HuH-7.5 (cell line): ENCODE measurements at regions not wholly inside any gene's neighbourhood (a gene's known extent, or its start where the extent isn't known, plus 50 kb on each side); places are given as distances from the start of the nearest gene placed in this dataset.
"Not testable (repeated sequence)": the region's sequence is repeated elsewhere in the genome, so short reads cannot be mapped to it uniquely, and the experiment has no call there.

Source experiments
- DNase-seq: peaks from one replicate; pipeline ENCODE4 v3.0.0; 2011; ENCODE audit warnings: low spot score

DNA sequence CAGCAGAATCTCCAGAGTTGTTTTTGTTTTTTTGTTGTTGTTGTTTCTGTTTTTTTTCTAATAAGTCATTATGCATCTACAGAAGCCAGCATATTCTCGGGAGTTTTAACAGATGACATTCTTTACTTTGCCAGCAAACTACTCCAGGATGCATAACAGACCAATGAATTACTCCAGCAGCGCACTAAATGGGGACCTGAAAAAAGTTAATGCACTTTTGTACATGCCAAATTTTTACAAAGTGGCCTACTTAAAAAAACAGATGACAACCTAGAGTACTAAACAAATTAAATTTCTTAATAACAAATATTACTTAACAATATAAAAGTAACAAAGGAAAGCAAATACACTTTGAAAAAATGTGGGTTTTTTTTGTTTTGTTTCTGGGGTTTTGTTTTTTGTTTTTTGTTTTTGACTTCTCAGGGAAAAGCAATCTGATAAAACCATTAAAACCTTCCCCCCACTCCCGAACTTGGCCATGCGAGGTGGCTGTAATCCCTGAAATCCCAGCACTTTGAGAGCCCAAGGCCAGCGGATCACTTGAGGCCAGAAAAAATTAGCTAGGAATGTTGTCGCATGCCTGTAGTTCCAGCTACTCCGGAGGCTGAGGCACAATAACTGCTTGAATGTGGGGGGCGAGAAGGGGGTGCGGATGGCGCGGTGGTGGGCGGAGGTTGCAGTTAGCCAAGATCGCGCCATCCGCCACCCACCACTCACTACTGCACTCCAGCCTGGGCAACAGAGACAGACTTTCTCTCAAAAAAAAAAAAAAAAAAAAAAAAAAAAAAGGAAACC, 352.4 kb downstream of the CETN3 start:
- no peak for DNase-seq

DNA sequence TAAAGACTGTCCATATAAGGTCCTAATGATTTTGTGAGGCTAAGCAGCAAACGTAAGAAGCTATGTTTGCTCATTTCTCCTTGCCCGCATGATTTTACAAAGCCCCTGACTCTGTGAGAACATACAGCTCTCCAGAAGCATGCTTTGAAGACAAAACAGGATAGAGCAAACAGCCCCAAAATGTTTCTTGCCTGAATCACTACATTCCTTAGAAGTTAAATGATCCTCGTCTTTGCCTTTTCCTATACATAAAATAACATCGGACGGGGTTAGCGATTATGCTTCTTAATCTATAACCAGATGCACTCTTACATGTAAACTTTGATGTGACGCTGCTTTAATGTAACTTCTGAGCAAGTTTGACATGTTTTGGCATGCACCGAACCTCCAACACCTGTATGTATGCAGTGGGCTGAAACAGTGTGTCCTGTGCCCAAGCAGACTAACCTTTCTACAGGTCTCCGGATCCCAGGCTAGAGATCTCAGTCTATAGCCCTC, 353.7 kb downstream of the CETN3 start:
- DNase-seq = no peak

DNA sequence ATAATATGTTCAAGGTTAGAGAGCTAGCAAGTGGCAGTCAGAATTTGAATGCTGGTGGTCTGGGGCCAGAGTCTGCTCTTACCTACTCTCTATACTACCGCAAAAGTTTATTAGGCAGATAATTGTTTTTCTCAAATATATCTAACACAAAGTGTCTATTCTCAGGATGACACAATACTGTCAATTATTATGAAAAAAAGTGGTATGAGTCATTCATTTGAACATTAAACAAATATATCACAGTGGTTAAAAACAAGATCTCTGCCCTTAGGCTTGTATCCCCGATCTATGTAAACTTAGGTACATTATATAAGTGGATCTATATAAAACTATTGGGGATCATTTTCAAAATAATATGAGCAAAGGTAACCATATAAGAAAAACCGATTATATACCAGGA, 354.9 kb downstream of the CETN3 start:
- DNase-seq = no peak

DNA sequence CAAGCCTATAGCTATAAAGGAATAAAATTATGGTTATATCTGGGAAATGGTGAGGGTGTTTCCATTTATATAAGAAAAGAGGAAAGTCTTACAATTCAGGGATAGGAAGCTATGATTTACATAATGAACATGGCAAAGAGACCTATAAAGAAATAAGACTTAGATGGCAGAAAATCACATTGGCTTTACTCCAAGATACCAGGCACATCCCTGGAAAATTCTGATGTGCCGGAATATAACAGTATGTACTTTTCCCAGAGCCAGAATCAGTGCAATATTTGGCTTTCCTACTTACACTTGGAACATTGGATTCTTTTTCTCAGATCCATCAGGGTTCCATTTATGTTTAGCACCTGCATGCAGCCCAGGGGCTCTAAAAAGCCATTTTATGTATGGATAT, 357.8 kb downstream of the CETN3 start:
- no peak for DNase-seq

DNA sequence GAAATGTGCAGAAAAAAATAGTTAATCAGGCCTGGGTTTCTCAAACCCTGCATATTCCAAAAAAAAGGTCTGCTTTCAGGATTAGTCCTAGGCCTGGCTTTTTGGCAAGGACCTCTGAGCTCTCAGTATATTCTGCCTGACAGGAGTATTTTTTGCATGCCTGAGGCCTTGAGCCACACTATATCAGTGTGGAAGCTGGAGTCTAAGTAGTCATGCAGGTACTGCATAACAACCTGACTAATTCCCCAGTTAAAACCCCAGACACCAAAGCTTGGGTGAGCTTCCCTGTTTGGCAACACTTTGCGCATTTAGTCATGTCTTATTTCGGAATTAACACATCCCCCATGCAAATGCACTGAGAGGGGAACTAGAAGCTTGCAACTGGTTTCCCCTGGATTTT, 359.5 kb downstream of the CETN3 start:
- DNase-seq = no peak

DNA sequence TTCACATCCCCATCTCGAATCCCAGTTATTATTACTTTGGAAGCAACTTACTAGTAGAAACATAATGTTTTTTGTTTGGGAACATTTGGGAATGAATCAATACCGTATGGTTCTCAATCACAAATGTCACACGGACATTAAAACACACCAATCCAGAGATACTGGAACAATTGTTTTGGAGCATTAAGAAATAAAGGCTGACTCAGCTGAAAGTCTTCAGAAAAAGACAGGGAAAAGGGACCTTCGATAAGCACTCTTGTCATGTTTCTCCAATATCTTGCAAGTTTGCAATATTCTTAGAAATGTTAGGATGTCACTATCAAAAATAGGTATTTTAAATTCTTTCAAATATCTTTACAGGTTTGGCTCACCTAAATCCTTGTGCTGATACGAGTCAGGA, 362.4 kb downstream of the CETN3 start:
- DNase-seq = no peak

DNA sequence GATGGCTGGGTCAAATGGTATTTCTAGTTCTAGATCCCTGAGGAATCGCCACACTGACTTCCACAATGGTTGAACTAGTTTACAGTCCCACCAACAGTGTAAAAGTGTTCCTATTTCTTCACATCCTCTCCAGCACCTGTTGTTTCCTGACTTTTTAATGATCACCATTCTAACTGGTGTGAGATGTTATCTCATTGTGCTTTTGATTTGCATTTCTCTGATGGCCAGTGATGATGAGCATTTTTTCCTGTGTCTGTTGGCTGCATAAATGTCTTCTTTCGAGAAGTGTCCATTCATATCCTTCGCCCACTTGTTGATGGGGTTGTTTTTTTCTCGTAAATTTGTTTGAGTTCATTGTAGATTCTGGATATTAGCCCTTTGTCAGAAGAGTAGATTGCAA, 369.5 kb downstream of the CETN3 start:
- not testable (repeated sequence) for DNase-seq

DNA sequence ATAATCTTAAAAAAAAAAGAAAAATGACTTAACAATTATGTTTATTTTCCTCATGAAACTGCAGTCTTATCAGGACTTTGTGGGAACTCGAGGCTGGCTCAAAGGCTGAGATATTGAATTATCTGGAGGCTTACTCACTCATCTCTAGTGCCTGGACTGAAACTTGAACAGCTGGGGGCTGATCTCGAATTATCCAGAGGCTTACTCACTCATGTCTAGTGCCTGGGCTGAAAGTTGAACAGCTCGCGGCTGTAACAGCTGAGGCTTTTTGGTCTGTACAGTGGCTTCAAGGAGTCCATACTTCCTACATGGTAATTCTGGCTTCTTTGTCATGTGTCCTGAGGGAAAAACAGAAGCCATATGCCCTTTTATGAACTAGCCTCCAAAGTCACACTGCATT, 371.9 kb downstream of the CETN3 start:
- no peak for DNase-seq

DNA sequence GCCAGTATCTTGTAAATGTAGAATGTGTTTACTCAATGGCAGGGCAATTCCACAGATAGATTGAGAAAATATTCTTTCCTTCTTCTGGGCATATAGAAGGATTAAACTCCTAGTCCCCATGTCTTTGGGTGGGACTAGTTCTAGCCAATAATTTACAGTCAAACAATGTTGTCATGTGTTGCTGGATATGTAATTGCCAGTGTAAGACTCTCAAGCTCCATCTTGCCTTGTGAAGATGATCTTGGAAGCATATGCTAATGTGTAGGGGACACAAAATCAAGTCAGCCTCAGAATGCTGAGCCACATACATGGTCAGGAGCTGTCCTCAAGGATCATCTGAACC, 386.9 kb downstream of the CETN3 start:
- no peak for DNase-seq

DNA sequence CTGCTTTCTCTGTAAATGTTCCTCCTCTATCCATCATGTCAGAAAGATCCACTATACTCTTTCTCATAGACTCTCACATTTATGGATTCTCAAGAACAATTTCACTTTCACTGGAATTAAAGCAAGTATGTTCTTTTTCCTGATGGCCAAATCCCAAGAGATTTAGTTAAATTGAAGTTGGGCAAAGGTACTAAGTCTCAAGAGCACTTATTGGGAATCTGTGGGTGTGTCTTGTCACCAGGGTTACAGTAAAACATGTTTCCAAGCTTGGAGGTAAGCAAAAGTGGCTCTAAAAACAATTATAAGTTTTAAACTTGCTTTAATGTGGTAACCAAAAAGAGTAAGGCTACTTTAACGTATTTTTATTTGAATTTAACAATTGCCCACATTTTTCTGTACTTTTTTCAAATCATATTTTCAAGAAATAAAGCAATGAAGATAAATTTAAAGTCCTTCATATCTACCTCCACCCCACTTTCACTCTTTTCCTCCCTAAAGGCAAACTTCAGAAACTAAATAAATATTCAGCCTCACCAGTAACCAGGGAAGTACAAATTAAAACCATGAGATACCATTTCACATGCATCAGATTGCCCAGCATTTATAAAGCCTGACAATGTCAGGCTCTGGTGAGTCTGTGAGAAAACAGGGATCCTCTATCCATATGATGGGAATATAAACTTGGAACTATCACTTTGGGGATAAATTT, 387.4 kb downstream of the CETN3 start:
- DNase-seq = no peak

DNA sequence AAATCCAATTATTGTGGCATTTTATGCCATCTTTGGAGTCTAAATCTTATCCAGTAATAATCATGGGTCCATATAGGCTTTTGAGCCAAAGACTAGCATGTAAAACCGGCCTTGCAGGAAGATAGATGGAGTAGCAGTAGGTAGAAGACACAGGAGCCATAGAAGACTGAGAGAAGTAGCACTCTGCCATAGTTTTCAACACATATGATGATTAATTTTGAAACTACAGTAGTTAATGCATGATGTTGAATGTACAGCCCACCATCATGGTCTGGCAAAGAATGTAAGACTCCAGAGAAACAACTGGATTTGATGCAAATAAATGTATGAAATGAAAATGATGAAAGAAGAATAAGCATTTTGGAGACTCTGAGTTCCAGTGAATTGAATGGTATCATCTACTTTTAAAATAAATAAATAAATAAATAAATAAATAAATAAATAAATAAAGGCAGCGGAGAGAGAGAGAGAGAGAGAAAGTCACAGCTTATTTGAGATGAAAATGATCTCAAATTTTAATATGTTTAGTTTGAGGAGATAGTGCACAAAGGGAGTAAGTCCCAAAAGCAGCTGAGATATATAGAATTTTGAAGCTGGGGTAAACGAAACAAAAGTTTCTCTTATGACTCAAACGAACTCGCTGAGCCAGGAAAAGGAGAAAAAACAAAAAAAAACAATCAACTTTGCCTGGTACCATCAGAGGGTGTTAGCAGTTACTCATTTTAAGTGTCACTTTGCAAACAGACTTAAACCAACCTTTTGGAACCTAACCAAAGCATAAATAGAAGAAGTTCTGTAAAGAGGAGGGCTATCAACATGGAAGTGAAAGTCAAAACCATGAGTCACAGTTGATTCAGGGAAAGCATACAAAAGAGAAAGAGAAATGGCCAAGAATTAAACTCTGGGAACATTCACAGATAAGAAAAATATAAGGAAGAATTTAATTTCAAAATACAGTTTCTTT, 388.7 kb downstream of the CETN3 start:
- no peak for DNase-seq

DNA sequence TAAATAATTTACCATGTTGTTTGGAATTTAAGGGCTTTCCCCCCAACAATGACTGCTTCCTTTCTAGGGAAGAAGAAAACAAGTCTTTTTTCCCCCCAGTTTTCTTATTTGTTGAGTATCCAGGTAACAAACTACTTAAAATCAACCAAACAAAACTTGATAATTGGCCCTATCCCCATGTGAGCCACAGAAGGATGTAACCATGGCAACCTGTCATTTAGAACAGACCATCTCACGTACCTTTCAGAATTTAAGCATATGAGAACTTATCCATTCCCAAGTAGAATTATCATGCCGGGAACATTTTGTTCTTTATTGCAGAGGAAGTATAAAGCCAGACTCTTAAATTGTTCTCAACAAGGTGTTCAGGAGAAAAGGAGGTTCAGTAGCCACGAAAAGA, 392.3 kb downstream of the CETN3 start:
- DNase-seq = no peak

DNA sequence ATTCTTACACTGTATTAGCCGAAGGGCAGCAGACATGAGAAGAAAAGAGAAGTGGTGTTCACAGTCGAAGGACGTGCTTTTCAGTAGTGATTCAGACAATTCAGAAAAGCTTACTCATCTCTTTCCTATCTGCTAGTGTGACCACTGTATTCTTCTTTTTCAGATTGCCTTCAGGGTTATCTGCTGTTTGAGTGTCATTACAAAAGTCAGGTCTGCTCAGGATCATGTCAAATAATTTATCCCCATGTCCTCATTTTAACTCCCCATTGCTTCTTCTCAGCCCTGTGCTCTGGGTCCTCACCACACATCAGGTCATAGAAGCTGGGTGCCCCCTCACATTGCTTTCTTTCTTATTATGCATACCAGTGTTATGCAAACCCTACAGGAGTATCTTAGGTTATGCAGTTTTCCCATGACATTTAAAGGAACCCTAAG, 394.0 kb downstream of the CETN3 start:
- DNase-seq = no peak

DNA sequence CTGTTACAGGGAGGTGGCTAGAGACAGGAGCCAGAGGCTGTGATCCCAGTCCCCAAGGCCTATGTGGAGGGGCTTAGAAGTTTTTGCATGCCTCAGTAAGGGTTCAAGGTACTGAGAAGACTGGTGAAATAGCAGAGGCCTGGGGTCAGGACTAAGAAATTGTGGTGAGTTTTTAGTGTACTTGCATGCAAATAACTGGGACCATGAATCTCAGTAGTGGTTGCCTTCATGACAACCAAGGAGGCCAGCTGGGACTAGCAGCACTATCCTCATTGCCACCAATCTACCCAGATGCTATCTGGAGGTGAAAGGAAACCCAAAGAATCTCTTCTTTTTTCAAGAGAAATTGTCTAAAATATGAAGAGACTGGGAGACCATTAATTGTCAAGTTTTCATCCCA, 395.1 kb downstream of the CETN3 start:
- no peak for DNase-seq

DNA sequence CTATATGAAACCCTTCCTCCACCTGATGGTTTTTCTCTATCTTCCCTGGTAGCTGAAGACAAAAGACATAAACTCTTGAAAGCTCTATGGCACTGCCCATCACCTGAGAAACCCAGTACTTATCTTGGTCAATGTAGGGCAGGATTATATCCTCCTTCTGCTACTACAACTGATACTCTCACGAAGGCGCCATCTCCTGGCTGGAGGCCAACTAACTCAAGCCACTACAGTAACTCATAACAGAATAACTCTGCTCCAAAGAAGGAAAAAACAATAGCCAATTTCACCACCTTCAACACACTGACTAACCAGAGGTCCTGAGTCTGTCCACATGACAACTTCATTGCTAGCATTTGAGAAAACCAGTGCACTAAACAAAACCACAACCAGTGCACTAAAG, 409.2 kb downstream of the CETN3 start:
- no peak for DNase-seq

DNA sequence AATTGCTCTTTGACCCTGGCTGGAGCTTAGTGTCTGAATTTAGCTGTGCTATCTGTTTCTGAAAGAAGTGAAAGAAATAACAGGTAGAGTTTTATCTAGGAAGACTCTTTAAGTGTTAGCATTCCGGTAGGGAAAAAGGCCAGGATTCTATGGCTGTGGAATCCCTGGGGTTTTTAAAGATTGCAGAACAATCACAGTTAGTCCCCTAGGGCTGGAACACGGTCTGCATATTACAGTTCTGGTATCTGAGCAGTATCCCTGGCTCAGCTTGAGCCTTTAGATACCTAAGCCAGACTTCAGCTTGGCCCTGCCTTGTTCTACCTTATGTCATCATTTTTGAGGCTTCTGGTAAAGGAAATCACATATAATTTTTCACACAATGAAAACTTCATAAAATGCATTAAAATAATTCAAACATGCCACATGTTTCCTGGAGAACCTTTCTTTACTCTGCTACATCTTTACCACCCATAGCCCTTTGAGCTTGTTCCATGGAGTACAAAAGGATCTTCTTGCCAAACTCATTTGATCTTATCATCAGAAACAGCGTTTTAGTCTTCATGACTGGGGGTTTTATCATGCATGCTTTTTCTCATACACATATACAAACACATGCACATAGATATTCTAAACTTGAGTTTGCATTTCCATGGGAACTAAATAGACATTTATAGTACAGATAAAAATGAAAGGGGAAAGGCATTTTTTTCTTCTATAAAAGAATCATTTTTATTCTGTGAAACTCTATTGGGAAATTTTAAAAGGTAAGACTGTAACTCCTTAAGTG, 410.8 kb downstream of the CETN3 start:
- no peak for DNase-seq

DNA sequence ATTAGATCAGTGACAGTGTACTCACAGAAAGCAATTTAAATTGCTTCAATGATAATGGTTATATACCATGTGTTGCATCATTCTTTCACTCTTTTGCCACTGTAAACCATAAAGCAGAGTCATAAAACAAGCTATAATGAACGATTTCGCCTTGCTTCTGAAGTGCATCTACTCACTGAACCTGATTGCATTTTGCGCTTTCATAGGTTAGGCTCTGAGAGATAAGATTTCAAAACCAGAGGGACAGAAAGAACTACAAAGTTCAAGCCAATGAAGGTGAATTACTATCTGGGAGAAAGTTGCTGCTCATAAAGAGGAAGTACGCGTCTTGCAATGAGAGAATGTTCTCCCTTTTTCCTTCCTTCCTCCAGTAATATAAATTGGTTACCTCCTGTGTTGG, 412.7 kb downstream of the CETN3 start:
- DNase-seq = no peak

DNA sequence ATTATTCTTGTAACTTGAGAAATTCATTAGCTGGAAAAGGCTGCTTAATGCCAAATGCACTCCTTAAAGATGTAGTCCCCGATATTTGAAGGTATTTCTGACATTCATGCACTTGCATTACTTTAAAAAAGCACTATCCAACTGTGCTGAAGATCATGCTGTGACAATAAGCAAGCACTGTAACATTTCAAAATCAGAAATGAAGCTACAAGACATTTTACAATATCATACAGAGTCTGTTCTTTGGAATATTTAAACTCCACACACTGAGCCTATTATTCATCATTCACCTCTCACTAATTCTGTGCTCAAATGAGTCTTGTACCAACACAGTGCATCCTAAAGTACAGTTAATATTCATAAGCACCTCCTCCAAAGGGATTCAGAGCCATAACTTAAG, 413.2 kb downstream of the CETN3 start:
- no peak for DNase-seq

DNA sequence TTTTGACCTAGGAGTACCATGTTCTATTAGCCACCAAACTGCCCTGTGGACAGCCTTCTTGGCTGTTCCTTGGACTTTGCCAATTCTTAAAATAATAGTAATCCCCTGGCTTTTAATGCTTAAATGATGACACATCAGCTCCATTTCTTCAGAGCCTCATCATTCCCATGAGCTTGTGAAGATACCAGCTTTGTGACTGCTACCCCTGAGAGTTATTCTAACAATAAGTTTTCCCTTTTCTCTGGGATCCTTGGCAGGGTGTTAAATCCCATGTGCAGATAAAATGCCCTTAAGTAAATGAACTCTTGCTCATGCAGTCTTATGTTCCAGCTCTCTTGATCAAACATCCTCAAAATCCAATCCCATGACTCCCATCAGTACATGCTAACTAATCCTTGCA, 415.3 kb downstream of the CETN3 start:
- DNase-seq = no peak

DNA sequence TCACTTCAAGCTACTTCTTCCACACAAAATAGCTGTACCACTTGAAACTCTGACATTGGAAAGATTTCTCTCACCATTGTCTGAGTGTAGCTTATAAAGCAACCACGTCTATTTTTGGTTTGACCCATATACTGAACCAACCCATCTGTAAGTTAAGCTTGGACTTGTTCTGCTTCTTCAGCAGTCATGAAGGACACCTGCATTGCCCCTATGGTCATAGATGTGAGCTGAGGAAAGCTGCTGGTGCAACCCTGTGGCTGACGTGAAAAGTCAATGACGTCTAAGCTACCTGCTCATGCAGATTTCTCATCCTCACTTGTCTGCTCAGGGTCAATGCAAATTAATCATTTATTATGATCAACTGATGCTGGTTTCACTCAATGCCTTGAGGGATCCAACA, 417.4 kb downstream of the CETN3 start:
- no peak for DNase-seq

DNA sequence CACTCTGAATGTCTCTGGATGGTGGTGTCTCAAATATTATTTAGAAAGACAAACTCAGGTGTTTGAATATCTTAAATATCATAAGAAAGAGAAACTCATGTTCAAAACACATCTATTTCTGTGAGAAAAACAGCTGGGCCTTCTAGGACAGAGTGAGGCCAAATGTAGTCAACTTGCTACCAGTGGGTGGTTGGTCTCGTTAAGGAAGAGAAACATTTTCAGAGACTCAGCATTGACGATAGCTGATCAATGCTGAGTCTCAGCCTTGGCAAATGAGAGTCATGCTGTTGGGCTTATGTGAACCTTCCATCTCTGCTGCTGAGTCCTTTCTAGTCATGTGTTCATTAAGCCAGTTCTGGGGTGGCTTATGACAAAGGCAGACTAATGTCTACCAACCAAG, 418.0 kb downstream of the CETN3 start:
- DNase-seq = no peak

DNA sequence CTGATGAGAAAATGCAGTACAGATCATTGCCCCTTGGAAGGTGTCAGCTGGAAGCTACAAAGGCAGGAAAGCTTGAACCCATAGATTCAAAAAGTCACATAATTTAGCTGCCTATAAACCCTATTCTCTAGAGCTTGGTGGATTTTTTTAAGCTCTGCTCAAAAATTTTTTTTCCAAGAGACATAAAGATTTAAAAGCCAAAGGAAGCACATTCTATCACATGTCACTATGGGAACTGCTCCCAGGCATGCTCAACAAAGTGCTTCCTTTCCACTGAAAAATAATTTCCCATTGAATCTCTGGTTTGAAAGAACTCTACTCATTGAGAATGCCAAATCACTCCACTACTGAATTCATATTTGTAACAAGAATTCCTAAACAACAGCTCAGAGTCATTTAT, 419.8 kb downstream of the CETN3 start:
- no peak for DNase-seq
